ENCODE measurements at regions not wholly inside any gene's neighbourhood (a gene's known extent, or its start where the extent isn't known, plus 50 kb on each side); places are given as distances from the start of the nearest gene placed in this dataset.

GRCh38 chr11:15774388-15774939 lies 581.9 kb downstream of the SOX6 start (continued):
- no peak for TF ChIP-seq CTCF (conservative IDR thresholded peaks at IDR 0.05; ENCODE audit: low read depth in 2 of 2)
- TF ChIP-seq EZH2phosphoT487 (IDR thresholded peaks at IDR 0.05; ENCODE audit: unreplicated experiment), result no peak
- TF ChIP-seq REST (IDR thresholded peaks at IDR 0.05; ENCODE audit: unreplicated experiment), result no peak
- TF ChIP-seq EZH2 (IDR thresholded peaks at IDR 0.05; ENCODE audit: low read depth, unreplicated experiment), result no peak

- H3K4me2 ChIP-seq, result no peak overlapping the region
- H3K9me3 Mint-ChIP-seq, result no peaks in the 10 kb centered on the region
- DNase-seq (ENCODE audit: low spot score) (no peak), ATAC-seq (no peak)
- H4K20me1 ChIP-seq (replicated peaks; ENCODE audit: insufficient read depth), result no peaks in the 10 kb centered on the region
- no peaks in the 10 kb centered on the region for H3K27me3 ChIP-seq (ENCODE audit: insufficient read depth)
- no peaks in the 10 kb centered on the region for H3K36me3 ChIP-seq (ENCODE audit: insufficient read depth)
- no peaks in the 10 kb centered on the region for H3K4me1 ChIP-seq (ENCODE audit: insufficient read depth)
- no peak overlapping the region for H3K27ac Mint-ChIP-seq
- H3K9me2 ChIP-seq (ENCODE audit: insufficient read depth), result no peaks in the 10 kb centered on the region; the same call in 1 of the 2 replicates
- no peaks in the 10 kb centered on the region for H3K36me3 Mint-ChIP-seq (ENCODE audit: low read depth)
- H3K79me2 ChIP-seq (replicated peaks; ENCODE audit: insufficient read depth), result no peaks in the 10 kb centered on the region
- H3K4me3 Mint-ChIP-seq, result no peak overlapping the region
- no peak overlapping the region for H3K27ac ChIP-seq (ENCODE audit: low read depth)
- H2AFZ ChIP-seq, result no peak overlapping the region; the same call in 1 of the 2 replicates
- TF ChIP-seq EZH2phosphoT487 (IDR thresholded peaks at IDR 0.05; ENCODE audit: unreplicated experiment) (no peak), CTCF (conservative IDR thresholded peaks at IDR 0.05; ENCODE audit: low read depth in 2 of 2) (no peak), EZH2 (IDR thresholded peaks at IDR 0.05; ENCODE audit: low read depth, unreplicated experiment) (no peak), ZNF114 (CRISPR knock-in tag; IDR thresholded peaks at IDR 0.05) (no peak), CREB1 (CRISPR knock-in tag; IDR thresholded peaks at IDR 0.05; ENCODE audit: low read depth) (no peak)
- H3K27me3 Mint-ChIP-seq (ENCODE audit: insufficient read depth, low read depth, poor library complexity), result peaks cover 7% of the 10 kb centered on the region
- no peaks in the 10 kb centered on the region for H3F3A ChIP-seq (replicated peaks; ENCODE audit: low read depth)
- H3K4me1 Mint-ChIP-seq, result peaks cover 22% of the 10 kb centered on the region
- H3K4me3 ChIP-seq, result no peak overlapping the region
These were observed 581.3 kb downstream of the SOX6 start for GRCh38 chr11:15775015-15775541.
